ENCODE measurements at regions not wholly inside any gene's neighbourhood (a gene's known extent, or its start where the extent isn't known, plus 50 kb on each side); places are given as distances from the start of the nearest gene placed in this dataset.

- Histone ChIP-seq H3K4me1 (ENCODE audit: insufficient read depth, low read length) (peaks cover 17% of the 10 kb centered on the region), H4K20me1 (ENCODE audit: insufficient read depth, low read length) (no peaks in the 10 kb centered on the region)
Measured at GRCh38 chr20:51120438-51120837, 97.5 kb upstream of the KCNG1 start.

GRCh38 chr20:51119914-51120313, 97.0 kb upstream of the KCNG1 start:
- Histone ChIP-seq H3K9me3 (ENCODE audit: low read depth, low read length) (no peaks in the 10 kb centered on the region), H3K79me2 (ENCODE audit: insufficient read depth, low read length) (no peaks in the 10 kb centered on the region), H2AFZ (ENCODE audit: low read length) (no peak overlapping the region), H3K36me3 (ENCODE audit: insufficient read depth, low read length) (no peaks in the 10 kb centered on the region), H3K4me3 (ENCODE audit: insufficient read depth, low read length) (no peak overlapping the region), H3K27me3 (ENCODE audit: insufficient read depth, low read length) (no peaks in the 10 kb centered on the region), H4K20me1 (ENCODE audit: insufficient read depth, low read length) (no peaks in the 10 kb centered on the region), H3K27ac (ENCODE audit: low read depth, low read length) (no peak overlapping the region), H3K4me2 (ENCODE audit: insufficient read depth, low read length) (no peak overlapping the region), H3K4me1 (ENCODE audit: insufficient read depth, low read length) (peaks cover 17% of the 10 kb centered on the region)
- TF ChIP-seq CTCF (IDR thresholded peaks at IDR 0.05; ENCODE audit: extremely low read depth, low read depth, low read length) = no peak
- no peak for DNase-seq (ENCODE audit: insufficient read length, low spot score, missing footprints)

More at GRCh38 chr20:51120438-51120837, 97.5 kb upstream of the KCNG1 start:
- Histone ChIP-seq H3K36me3 (ENCODE audit: insufficient read depth, low read length) (no peaks in the 10 kb centered on the region), H3K27ac (ENCODE audit: low read depth, low read length) (no peak overlapping the region), H3K9me3 (ENCODE audit: low read depth, low read length) (no peaks in the 10 kb centered on the region), H2AFZ (ENCODE audit: low read length) (no peak overlapping the region), H3K4me2 (ENCODE audit: insufficient read depth, low read length) (no peak overlapping the region), H3K79me2 (ENCODE audit: insufficient read depth, low read length) (no peaks in the 10 kb centered on the region), H3K4me3 (ENCODE audit: insufficient read depth, low read length) (no peak overlapping the region), H3K27me3 (ENCODE audit: insufficient read depth, low read length) (no peaks in the 10 kb centered on the region)
- DNase-seq (ENCODE audit: insufficient read length, low spot score, missing footprints) = no peak
- TF ChIP-seq CTCF (IDR thresholded peaks at IDR 0.05; ENCODE audit: extremely low read depth, low read depth, low read length) = no peak

DNA sequence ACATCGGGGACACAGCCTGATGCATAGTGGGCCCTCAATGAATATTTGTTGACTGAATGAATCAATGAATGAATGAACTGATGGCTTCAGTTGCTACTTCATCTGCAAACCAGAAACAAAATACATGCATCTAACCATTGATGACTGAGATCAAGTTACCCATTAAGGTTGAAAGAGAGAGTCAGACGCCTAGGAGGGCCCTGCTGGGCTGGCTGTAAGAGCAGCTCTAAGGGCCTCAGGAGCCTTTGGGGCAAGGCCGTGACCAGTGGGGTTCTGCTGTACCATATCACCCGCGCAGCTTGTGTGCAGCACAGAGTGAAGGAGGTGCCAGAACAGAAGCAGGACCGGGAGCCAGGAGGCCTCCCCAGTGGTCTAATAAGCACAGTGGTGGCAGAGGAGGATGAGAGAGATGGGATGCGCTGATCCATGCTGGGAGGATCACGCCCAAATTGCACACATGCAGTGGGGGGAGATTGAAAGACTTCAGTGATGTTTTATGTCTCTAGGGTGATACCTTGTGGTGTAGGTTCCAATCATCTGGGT, 96.1 kb upstream of the KCNG1 start:
- no peak overlapping the region for H3K4me3 ChIP-seq (ENCODE audit: insufficient read depth, low read length)
- no peak overlapping the region for H3K4me2 ChIP-seq (ENCODE audit: insufficient read depth, low read length)
- TF ChIP-seq CTCF (IDR thresholded peaks at IDR 0.05; ENCODE audit: extremely low read depth, low read depth, low read length) = no peak
- no peak overlapping the region for H2AFZ ChIP-seq (ENCODE audit: low read length)
- H3K9me3 ChIP-seq (ENCODE audit: low read depth, low read length) = no peaks in the 10 kb centered on the region
- no peak overlapping the region for H3K27ac ChIP-seq (ENCODE audit: low read depth, low read length)
- no peaks in the 10 kb centered on the region for H3K36me3 ChIP-seq (ENCODE audit: insufficient read depth, low read length)
- DNase-seq (ENCODE audit: insufficient read length, low spot score, missing footprints) = no peak
- H4K20me1 ChIP-seq (ENCODE audit: insufficient read depth, low read length) = no peaks in the 10 kb centered on the region
- H3K4me1 ChIP-seq (ENCODE audit: insufficient read depth, low read length) = peaks cover 17% of the 10 kb centered on the region
- H3K27me3 ChIP-seq (ENCODE audit: insufficient read depth, low read length) = no peaks in the 10 kb centered on the region
- no peaks in the 10 kb centered on the region for H3K79me2 ChIP-seq (ENCODE audit: insufficient read depth, low read length)

GRCh38 chr20:51118216-51118615, 95.3 kb upstream of the KCNG1 start:
- Histone ChIP-seq H3K79me2 (ENCODE audit: insufficient read depth, low read length) (no peaks in the 10 kb centered on the region), H2AFZ (ENCODE audit: low read length) (no peak overlapping the region), H4K20me1 (ENCODE audit: insufficient read depth, low read length) (no peaks in the 10 kb centered on the region), H3K27ac (ENCODE audit: low read depth, low read length) (no peak overlapping the region), H3K27me3 (ENCODE audit: insufficient read depth, low read length) (no peaks in the 10 kb centered on the region), H3K4me3 (ENCODE audit: insufficient read depth, low read length) (no peak overlapping the region), H3K4me2 (ENCODE audit: insufficient read depth, low read length) (no peak overlapping the region), H3K36me3 (ENCODE audit: insufficient read depth, low read length) (no peaks in the 10 kb centered on the region), H3K9me3 (ENCODE audit: low read depth, low read length) (no peaks in the 10 kb centered on the region), H3K4me1 (ENCODE audit: insufficient read depth, low read length) (peaks cover 17% of the 10 kb centered on the region)
- no peak for TF ChIP-seq CTCF (IDR thresholded peaks at IDR 0.05; ENCODE audit: extremely low read depth, low read depth, low read length)
- DNase-seq (ENCODE audit: insufficient read length, low spot score, missing footprints) = no peak

Data from osteoblast (primary cell).